ENCODE measurements at regions not wholly inside any gene's neighbourhood (a gene's known extent, or its start where the extent isn't known, plus 50 kb on each side); places are given as distances from the start of the nearest gene placed in this dataset.

GRCh38 chr7:137146012-137146455, 197.5 kb downstream of the PTN start:
- TF ChIP-seq, protein P1, sequence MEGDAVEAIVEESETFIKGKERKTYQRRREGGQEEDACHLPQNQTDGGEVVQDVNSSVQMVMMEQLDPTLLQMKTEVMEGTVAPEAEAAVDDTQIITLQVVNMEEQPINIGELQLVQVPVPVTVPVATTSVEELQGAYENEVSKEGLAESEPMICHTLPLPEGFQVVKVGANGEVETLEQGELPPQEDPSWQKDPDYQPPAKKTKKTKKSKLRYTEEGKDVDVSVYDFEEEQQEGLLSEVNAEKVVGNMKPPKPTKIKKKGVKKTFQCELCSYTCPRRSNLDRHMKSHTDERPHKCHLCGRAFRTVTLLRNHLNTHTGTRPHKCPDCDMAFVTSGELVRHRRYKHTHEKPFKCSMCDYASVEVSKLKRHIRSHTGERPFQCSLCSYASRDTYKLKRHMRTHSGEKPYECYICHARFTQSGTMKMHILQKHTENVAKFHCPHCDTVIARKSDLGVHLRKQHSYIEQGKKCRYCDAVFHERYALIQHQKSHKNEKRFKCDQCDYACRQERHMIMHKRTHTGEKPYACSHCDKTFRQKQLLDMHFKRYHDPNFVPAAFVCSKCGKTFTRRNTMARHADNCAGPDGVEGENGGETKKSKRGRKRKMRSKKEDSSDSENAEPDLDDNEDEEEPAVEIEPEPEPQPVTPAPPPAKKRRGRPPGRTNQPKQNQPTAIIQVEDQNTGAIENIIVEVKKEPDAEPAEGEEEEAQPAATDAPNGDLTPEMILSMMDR (IDR thresholded peaks at IDR 0.05) = no peak
- no peak for TF ChIP-seq POLR2A (IDR thresholded peaks at IDR 0.05)
